ENCODE measurements at regions not wholly inside any gene's neighbourhood (a gene's known extent, or its start where the extent isn't known, plus 50 kb on each side); places are given as distances from the start of the nearest gene placed in this dataset.
"Not testable (repeated sequence)": the region's sequence is repeated elsewhere in the genome, so short reads cannot be mapped to it uniquely, and the experiment has no call there.

DNA sequence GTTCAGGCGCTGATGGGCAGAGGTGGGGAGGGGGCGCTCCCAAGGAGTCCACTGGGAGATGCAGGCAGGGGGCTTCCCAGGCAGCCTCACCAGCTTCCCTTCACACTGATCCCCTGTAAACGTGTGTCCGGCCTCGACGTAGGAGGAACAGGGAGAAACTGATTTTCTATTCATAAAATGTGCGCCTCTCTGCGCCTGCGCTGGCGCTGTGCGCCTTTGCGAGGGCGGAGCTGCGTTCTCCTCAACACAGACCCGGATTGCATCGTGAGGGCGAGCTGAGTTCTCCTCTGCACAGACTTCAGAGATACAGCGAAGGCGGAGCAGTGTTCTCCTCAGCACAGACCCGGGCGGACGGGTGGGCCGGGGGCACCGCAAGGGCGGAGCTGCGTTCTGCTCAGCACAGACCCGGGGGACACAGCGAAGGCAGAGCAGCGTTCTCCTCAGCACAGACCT is 259.1 kb downstream of the GOLGA6L6 start:
- not testable (repeated sequence) for H3K9me3 ChIP-seq (ENCODE audit: insufficient read depth, low read length); DNase-seq (ENCODE audit: low read depth, low spot score)

DNA sequence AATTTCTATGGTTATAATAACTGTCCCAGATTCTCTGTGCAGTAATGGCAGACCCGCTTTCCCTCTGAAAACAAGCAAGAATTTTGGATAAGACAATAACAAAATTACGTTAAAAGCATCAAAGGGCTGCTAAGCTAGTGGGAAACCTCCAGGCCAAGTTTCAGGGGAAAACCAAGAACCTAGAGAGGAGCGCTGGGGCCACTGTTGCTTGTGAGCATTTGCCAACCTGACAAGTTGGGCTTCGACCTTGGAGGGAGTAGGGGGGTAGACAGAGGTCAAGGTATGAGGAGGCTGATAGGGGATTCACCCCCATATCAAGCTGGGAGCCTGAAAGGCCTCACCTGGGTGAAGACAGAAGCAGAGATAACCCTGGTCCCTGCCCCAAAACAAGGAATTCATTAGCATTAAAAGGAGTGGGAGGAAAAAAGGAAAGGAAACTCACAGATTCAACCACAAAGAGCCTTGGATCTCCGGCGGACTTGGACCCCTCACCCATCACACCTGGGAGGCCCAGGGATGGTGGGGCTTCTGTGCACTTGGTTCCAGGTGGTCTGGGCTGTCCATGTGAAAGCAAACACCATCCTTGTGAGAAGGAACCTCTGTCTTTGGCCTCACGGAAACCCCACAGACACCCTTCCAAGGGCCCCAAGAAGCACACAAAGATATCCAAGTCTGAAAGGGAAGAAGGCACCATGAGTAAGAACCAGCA is 259.9 kb downstream of the GOLGA6L6 start:
- not testable (repeated sequence) for H3K27me3 ChIP-seq (ENCODE audit: insufficient read depth, insufficient read length); H3K4me3 ChIP-seq (ENCODE audit: insufficient read length, low read depth); H3K9me3 ChIP-seq (ENCODE audit: insufficient read depth, low read length); H3K9ac ChIP-seq (ENCODE audit: insufficient read length, low read depth); H3K4me1 ChIP-seq (ENCODE audit: insufficient read depth, insufficient read length); H3K36me3 ChIP-seq (ENCODE audit: insufficient read depth, insufficient read length, low read length); DNase-seq (ENCODE audit: low read depth, low spot score)

More for the DNA sequence above, 259.1 kb downstream of the GOLGA6L6 start:
- not testable (repeated sequence) for H3K4me3 ChIP-seq (ENCODE audit: insufficient read length, low read depth); H3K9ac ChIP-seq (ENCODE audit: insufficient read length, low read depth); H3K36me3 ChIP-seq (ENCODE audit: insufficient read depth, insufficient read length, low read length); H3K4me1 ChIP-seq (ENCODE audit: insufficient read depth, insufficient read length)
- peaks cover 10% of the 10 kb centered on the region for H3K27me3 ChIP-seq (ENCODE audit: insufficient read depth, insufficient read length)

DNA sequence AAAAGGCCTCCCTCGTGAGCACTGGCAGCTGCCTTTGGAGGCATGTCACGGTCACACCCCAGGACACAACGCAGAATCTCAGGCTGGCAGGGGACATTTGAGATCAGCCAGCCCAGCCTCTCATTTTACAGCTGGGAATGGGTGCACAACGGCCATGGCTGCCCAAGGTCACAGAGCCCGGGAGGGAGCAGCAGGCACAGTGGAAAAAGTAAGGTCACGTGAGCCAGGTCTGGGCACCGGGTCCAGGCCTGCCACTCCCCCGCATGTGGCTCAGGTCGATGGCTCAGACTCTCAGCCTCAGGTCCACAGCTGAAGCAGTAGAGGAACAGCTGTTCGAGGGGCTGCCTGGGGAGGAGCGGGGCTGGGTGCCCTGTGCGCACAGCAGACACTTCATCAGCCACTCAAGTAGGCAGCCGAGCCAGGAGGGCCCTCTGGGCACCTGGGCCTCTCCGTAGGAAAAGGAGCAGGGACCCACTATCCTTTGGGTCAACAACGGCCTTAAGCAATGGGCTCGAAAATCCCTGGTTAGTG is 260.6 kb downstream of the GOLGA6L6 start:
- H3K36me3 ChIP-seq (ENCODE audit: insufficient read depth, insufficient read length, low read length), result no peaks in the 10 kb centered on the region
- no peak overlapping the region for H3K9ac ChIP-seq (ENCODE audit: insufficient read length, low read depth)
- H3K4me3 ChIP-seq (ENCODE audit: insufficient read length, low read depth), result no peak overlapping the region
- H3K9me3 ChIP-seq (ENCODE audit: insufficient read depth, low read length), result peaks cover 6% of the 10 kb centered on the region; the same call in 1 of the 2 replicates
- DNase-seq (ENCODE audit: low read depth, low spot score), result no peak
- TF ChIP-seq YY1 (IDR thresholded peaks at IDR 0.05; ENCODE audit: insufficient read depth, insufficient read length) (no peak), SUZ12 (IDR thresholded peaks at IDR 0.05; ENCODE audit: extremely low read depth, insufficient read depth, insufficient read length) (no peak), ZNF274 (IDR thresholded peaks at IDR 0.05; ENCODE audit: low read depth, low read length) (no peak)
- H3K4me1 ChIP-seq (ENCODE audit: insufficient read depth, insufficient read length), result no peaks in the 10 kb centered on the region
- H3K27me3 ChIP-seq (ENCODE audit: insufficient read depth, insufficient read length), result peaks cover 14% of the 10 kb centered on the region

DNA sequence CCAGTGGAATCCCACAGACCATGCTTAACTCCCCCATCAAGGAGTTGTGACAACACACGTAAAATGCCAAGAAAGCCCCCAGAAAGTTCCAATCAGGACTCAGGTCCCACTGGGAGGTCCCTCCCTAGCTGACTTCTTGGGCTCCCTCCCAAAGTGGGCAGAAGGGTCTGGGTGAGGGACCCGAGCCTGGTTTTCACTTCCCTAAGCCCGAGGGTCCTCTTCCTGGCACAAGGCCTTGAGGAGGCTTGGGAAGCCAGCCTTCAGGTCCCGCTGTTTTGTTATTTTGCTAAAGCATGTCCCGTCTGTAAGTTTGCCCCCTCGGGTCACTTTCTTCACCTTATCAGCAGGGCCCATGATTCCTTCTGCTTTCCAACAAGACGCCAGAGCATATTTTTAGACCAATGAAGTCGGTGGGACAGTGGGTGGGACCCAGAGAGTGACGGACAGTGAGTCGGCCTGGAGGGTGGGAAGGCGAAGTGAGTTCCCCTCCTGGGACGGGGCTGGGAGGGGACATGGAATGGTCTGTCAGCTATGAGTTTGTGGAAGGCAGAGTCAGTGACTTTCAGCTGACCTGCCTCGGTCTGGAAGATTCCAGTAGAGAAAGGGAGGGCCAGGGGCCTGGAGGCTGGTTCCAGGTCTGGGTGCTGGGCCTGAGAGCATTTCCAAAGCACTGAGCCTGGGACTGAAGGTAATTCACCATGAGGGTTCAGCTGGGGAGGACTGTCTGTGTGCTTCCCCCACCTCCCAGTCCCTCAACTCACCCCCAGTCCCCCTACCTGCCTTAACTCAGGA is 261.3 kb downstream of the GOLGA6L6 start:
- not testable (repeated sequence) for H3K9ac ChIP-seq (ENCODE audit: insufficient read length, low read depth); H3K36me3 ChIP-seq (ENCODE audit: insufficient read depth, insufficient read length, low read length); H3K9me3 ChIP-seq (ENCODE audit: insufficient read depth, low read length); H3K4me3 ChIP-seq (ENCODE audit: insufficient read length, low read depth); DNase-seq (ENCODE audit: low read depth, low spot score); H3K4me1 ChIP-seq (ENCODE audit: insufficient read depth, insufficient read length)
- H3K27me3 ChIP-seq (ENCODE audit: insufficient read depth, insufficient read length), result peaks cover 14% of the 10 kb centered on the region

DNA sequence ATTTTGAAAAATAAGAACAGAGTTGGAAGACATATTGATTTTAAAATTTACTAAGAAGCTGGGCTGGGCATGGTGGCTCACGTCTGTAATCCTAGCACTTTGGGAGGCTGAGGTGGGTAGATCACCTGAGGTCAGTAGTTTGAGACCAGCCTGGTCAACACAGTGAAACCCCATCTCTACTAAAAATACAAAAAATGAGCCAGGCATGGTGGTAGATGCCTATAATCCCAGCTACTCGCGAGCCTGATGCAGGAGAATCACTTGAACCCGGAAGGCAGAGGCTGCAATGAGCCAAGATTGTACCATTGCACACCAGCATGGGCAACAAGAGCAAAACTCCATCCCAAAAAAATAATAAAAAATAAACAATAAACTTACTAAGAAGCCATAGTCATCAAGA is 262.5 kb downstream of the GOLGA6L6 start:
- not testable (repeated sequence) for H3K4me3 ChIP-seq (ENCODE audit: insufficient read length, low read depth); H3K9me3 ChIP-seq (ENCODE audit: insufficient read depth, low read length); H3K9ac ChIP-seq (ENCODE audit: insufficient read length, low read depth); H3K4me1 ChIP-seq (ENCODE audit: insufficient read depth, insufficient read length); H3K36me3 ChIP-seq (ENCODE audit: insufficient read depth, insufficient read length, low read length); DNase-seq (ENCODE audit: low read depth, low spot score)
- H3K27me3 ChIP-seq (ENCODE audit: insufficient read depth, insufficient read length), result peaks cover 14% of the 10 kb centered on the region

DNA sequence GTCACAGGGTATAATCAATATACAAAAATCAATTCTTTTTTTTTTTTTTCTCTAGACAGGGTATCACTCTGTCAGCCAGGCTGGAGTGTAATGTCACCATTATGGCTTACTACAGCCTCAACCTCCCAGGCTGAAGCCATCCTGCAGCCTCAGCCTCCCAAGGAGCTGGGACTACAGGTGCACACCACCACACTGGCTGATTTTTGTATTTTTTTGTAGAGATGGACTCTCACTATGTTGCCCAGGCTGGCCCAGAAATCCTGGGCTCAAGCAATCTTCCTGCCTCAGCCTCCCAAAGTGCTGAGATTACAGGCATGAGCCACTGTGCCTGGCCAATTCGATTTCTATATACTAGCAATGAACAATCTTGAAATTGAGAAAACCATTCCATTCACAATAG is 263.2 kb downstream of the GOLGA6L6 start:
- H3K9me3 ChIP-seq (ENCODE audit: insufficient read depth, low read length); H3K9ac ChIP-seq (ENCODE audit: insufficient read length, low read depth); H3K4me3 ChIP-seq (ENCODE audit: insufficient read length, low read depth); H3K4me1 ChIP-seq (ENCODE audit: insufficient read depth, insufficient read length); H3K36me3 ChIP-seq (ENCODE audit: insufficient read depth, insufficient read length, low read length); DNase-seq (ENCODE audit: low read depth, low spot score): not testable (repeated sequence)
- peaks cover 14% of the 10 kb centered on the region for H3K27me3 ChIP-seq (ENCODE audit: insufficient read depth, insufficient read length)

DNA sequence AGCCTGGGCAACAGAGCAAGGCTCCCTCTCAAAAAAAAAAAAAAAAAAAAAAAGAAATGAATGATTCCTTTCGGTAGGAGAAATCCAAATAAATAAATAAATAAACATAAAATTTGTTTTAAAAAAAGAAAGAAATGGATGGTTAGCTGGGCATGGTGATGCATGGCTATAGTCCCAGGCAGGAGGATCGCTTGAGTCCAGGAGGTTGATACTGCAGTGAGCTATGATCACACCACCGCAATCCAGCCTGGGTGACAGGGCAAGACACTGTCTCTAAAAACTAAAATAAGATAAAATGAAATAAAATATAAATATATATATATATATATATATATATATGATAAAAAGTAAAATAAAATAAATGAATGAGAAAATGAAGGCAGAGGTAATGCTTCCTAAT is 264.1 kb downstream of the GOLGA6L6 start:
- not testable (repeated sequence) for DNase-seq (ENCODE audit: low read depth, low spot score); H3K27me3 ChIP-seq (ENCODE audit: insufficient read depth, insufficient read length)

DNA sequence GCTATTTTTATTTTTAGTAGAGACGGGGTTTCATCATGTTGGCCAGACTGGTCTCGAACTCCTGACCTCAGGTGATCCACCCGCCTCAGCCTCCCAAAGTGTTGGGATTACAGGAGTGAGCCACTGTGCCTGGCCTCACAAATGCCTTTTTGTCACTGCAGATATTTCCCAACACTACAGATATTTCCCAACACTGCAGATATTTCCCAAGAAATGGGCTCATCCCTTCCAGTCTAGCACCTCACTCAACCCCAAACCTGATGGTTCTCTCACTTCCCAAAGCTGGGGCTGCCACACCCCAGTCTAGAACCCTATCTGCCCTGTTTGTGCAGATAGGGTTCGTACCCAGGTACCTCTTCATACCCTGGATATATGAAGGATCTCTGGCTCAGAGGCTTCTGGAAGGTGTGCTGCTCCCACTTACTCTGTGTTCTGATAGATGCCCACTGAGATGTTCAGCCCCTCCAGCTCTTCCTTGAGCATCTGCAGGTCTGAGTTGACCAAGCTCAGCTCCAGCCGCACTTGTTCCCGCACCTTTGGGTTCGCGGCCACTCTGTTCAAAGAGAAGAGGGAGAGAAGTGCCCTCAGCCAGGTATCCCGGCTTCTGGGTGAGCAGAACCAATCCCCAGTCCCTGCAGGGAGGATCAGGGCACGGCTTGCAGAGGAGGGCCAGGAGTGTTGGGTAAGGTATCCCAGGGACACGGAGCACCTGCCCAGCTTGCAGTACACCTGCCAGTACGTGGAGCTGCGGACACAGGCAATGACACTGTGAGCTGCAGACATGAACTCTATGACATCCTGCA is 265.1 kb downstream of the GOLGA6L6 start:
- DNase-seq (ENCODE audit: low read depth, low spot score); H3K4me1 ChIP-seq (ENCODE audit: insufficient read depth, insufficient read length); H3K9ac ChIP-seq (ENCODE audit: insufficient read length, low read depth); H3K4me3 ChIP-seq (ENCODE audit: insufficient read length, low read depth); H3K36me3 ChIP-seq (ENCODE audit: insufficient read depth, insufficient read length, low read length); H3K9me3 ChIP-seq (ENCODE audit: insufficient read depth, low read length): not testable (repeated sequence)
- H3K27me3 ChIP-seq (ENCODE audit: insufficient read depth, insufficient read length), result peaks cover 11% of the 10 kb centered on the region

More for the DNA sequence above, 264.1 kb downstream of the GOLGA6L6 start:
- not testable (repeated sequence) for H3K9ac ChIP-seq (ENCODE audit: insufficient read length, low read depth); H3K4me3 ChIP-seq (ENCODE audit: insufficient read length, low read depth); H3K36me3 ChIP-seq (ENCODE audit: insufficient read depth, insufficient read length, low read length); H3K9me3 ChIP-seq (ENCODE audit: insufficient read depth, low read length); H3K4me1 ChIP-seq (ENCODE audit: insufficient read depth, insufficient read length)

DNA sequence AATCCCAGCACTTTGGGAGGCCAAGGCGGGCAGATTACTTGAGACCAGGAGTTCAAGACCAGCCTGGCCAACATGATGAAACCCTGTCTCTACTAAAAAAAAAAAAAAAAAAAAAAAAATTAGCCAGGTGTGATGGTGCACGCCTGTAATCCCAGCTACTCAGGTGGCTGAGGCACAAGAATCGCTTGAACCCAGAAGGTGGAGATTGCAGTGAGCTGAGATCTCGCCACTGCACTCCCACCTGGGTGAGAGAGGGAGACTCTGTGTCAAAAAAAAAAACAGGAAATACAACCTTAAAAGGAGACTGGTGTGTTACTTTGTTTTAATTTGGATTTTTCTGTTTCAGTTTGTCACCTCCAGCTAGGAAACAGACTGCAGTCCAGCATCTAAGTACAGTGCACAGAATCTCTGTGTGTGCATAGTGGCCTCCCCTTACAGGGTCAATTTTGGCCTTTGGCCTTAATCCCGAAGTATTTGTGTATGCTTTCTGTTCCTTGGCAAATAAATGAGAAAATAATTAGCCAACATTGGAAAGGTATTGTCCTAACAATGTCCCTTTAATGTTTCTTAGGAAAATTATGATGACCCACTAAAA is 266.1 kb downstream of the GOLGA6L6 start:
- not testable (repeated sequence) for H3K4me1 ChIP-seq (ENCODE audit: insufficient read depth, insufficient read length); H3K9me3 ChIP-seq (ENCODE audit: insufficient read depth, low read length); H3K9ac ChIP-seq (ENCODE audit: insufficient read length, low read depth); H3K4me3 ChIP-seq (ENCODE audit: insufficient read length, low read depth); DNase-seq (ENCODE audit: low read depth, low spot score); H3K36me3 ChIP-seq (ENCODE audit: insufficient read depth, insufficient read length, low read length)
- peaks cover 14% of the 10 kb centered on the region for H3K27me3 ChIP-seq (ENCODE audit: insufficient read depth, insufficient read length)
